GM19025 (cell line): ENCODE measurements at regions not wholly inside any gene's neighbourhood (a gene's known extent, or its start where the extent isn't known, plus 50 kb on each side); places are given as distances from the start of the nearest gene placed in this dataset.
"Not testable (repeated sequence)": the region's sequence is repeated elsewhere in the genome, so short reads cannot be mapped to it uniquely, and the experiment has no call there.

Experiments
- ATAC-seq: cut with Tn5 transposase; IDR thresholded peaks from one replicate; pipeline ENCODE4 v1.9.1; 2021; ENCODE audit warnings: mild to moderate bottlenecking, low read depth, moderate library complexity; ENCODE audit not compliant: unreplicated experiment

- ATAC-seq = no peak
Measured at GRCh38 chr15:62218841-62219240, 53.8 kb upstream of the C2CD4B start.

- ATAC-seq = no peak
Measured at GRCh38 chr15:62219799-62220198, 54.7 kb upstream of the C2CD4B start.

- ATAC-seq = no peak
Measured at GRCh38 chr15:62223020-62223419, 57.9 kb upstream of the C2CD4B start.

- ATAC-seq = no peak
Measured at GRCh38 chr15:62228604-62229003, 63.5 kb upstream of the C2CD4B start.

- no peak for ATAC-seq
Measured at GRCh38 chr15:62231856-62232255, 66.8 kb upstream of the C2CD4B start.

GRCh38 chr15:62240121-62241096, 75.3 kb upstream of the C2CD4B start:
- no peak for ATAC-seq

GRCh38 chr15:62241135-62241770, 76.2 kb upstream of the C2CD4B start:
- ATAC-seq = no peak

- no peak for ATAC-seq
Measured at GRCh38 chr15:62242999-62243398, 77.9 kb upstream of the C2CD4B start.

GRCh38 chr15:62244762-62245161, 79.7 kb upstream of the C2CD4B start:
- ATAC-seq = no peak

- no peak for ATAC-seq
Measured at GRCh38 chr15:62248277-62248984, 83.3 kb upstream of the C2CD4B start.

- ATAC-seq = no peak
Measured at GRCh38 chr15:62249501-62249900, 84.4 kb upstream of the C2CD4B start.

GRCh38 chr15:62250186-62250585, 85.1 kb upstream of the C2CD4B start:
- ATAC-seq = no peak

- ATAC-seq = no peak
Measured at GRCh38 chr15:62250978-62251377, 85.9 kb upstream of the C2CD4B start.

- ATAC-seq = no peak
Measured at GRCh38 chr15:62253294-62253693, 88.2 kb upstream of the C2CD4B start.

- no peak for ATAC-seq
Measured at GRCh38 chr15:62254137-62254934, 89.3 kb upstream of the C2CD4B start.

- not testable (repeated sequence) for ATAC-seq
Measured at GRCh38 chr15:62256430-62256829, 91.3 kb upstream of the C2CD4B start.

GRCh38 chr15:62257996-62258521, 93.0 kb upstream of the C2CD4B start:
- ATAC-seq = no peak

GRCh38 chr15:62262305-62262941, 97.3 kb upstream of the C2CD4B start:
- ATAC-seq = no peak

GRCh38 chr15:62264196-62264595, 99.1 kb upstream of the C2CD4B start:
- ATAC-seq = no peak

- no peak for ATAC-seq
Measured at GRCh38 chr15:62269504-62269903, 104.4 kb upstream of the C2CD4B start.
